GM21423 (cell line): ENCODE measurements at regions not wholly inside any gene's neighbourhood (a gene's known extent, or its start where the extent isn't known, plus 50 kb on each side); places are given as distances from the start of the nearest gene placed in this dataset.
"Not testable (repeated sequence)": the region's sequence is repeated elsewhere in the genome, so short reads cannot be mapped to it uniquely, and the experiment has no call there.

Source experiments
- ATAC-seq: cut with Tn5 transposase; IDR thresholded peaks from one replicate; pipeline ENCODE4 v1.9.1; 2021; ENCODE audit warnings: mild to moderate bottlenecking, moderate library complexity; ENCODE audit not compliant: unreplicated experiment

GRCh38 chr15:30830961-30831360 lies 72.8 kb upstream of the FAN1 start:
- no peak for ATAC-seq

GRCh38 chr15:30833379-30833778 lies 70.3 kb upstream of the FAN1 start:
- ATAC-seq = not testable (repeated sequence)

- ATAC-seq = not testable (repeated sequence)
Measured at GRCh38 chr15:30841639-30842038, 62.1 kb upstream of the FAN1 start.

- ATAC-seq = peak; percentile 96
Measured at GRCh38 chr15:30842798-30843472, 60.8 kb upstream of the FAN1 start.

GRCh38 chr15:30845536-30845935 lies 58.2 kb upstream of the FAN1 start:
- not testable (repeated sequence) for ATAC-seq
